22Rv1 (cell line): ENCODE measurements at regions not wholly inside any gene's neighbourhood (a gene's known extent, or its start where the extent isn't known, plus 50 kb on each side); places are given as distances from the start of the nearest gene placed in this dataset.

ENCODE experiments used
- ZFX ChIP-seq: fragments of 450-650 bp; IDR thresholded peaks from 2 replicates; pipeline ENCODE4 v1.6.1; 2017; ENCODE audit warnings: antibody characterized with exemption, borderline replicate concordance
- TF ChIP-seq, protein P1 (sequence below): fragments of 450-650 bp; IDR thresholded peaks from 2 replicates; pipeline ENCODE4 v1.5.1; 2017; ENCODE audit warnings: mild to moderate bottlenecking

DNA sequence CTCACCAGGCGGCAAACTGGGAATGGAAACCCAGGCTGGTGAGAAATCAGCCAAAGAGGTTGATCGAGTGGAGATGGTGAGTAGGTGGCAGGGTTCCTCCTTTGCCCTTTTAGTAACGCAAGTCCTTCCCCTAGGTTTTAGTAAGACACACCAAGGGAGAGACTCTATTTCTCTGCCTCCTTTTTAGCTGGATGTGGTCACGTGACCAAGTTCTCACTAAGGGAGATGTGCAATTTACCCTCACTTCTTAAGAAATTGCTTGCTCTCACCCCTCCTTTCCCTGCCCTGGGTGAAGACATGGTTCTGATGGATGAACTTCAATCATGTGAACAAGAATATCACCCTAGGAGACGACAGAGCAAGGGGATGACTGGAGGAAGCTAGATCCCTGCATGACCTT lies 99.8 kb upstream of the FOXF1 start:
- TF ChIP-seq, protein P1, sequence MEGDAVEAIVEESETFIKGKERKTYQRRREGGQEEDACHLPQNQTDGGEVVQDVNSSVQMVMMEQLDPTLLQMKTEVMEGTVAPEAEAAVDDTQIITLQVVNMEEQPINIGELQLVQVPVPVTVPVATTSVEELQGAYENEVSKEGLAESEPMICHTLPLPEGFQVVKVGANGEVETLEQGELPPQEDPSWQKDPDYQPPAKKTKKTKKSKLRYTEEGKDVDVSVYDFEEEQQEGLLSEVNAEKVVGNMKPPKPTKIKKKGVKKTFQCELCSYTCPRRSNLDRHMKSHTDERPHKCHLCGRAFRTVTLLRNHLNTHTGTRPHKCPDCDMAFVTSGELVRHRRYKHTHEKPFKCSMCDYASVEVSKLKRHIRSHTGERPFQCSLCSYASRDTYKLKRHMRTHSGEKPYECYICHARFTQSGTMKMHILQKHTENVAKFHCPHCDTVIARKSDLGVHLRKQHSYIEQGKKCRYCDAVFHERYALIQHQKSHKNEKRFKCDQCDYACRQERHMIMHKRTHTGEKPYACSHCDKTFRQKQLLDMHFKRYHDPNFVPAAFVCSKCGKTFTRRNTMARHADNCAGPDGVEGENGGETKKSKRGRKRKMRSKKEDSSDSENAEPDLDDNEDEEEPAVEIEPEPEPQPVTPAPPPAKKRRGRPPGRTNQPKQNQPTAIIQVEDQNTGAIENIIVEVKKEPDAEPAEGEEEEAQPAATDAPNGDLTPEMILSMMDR, result no peak
- TF ChIP-seq ZFX, result no peak
